Transverse colon (tissue), 4 donors: ENCODE measurements at regions not wholly inside any gene's neighbourhood (a gene's known extent, or its start where the extent isn't known, plus 50 kb on each side); places are given as distances from the start of the nearest gene placed in this dataset.

Source experiments
- CTCF ChIP-seq, 5 experiments: fragments of 200-600 bp in 3 of 5; fragments of 450-650 bp in 2 of 5; sonication (generic) in 3 of 5; IDR thresholded peaks; 1 replicate in 2 of 5; 2 replicates in 3 of 5; pipeline ENCODE4 v1.5.1; 2016 to 2017; ENCODE audit warnings: antibody characterized with exemption in 5 of 5, inconsistent platforms in 3 of 5, mild to moderate bottlenecking in 2 of 5, moderate library complexity in 1 of 5
- POLR2A ChIP-seq: fragments of 450-650 bp; IDR thresholded peaks from one replicate; pipeline ENCODE4 v1.6.1; 2016; ENCODE audit warnings: antibody characterized with exemption, mild to moderate bottlenecking, moderate library complexity
- POLR2AphosphoS5 ChIP-seq, 3 donors: sonication (generic); formaldehyde crosslinking; IDR thresholded peaks; one replicate each; pipeline ENCODE4 v1.6.1; 2016; ENCODE audit warnings: antibody characterized with exemption in 3 of 3

GRCh38 chr1:117278531-117278930 is 67.8 kb upstream of the VTCN1 start:
- TF ChIP-seq CTCF (IDR thresholded peaks at IDR 0.05) (no peak), POLR2A (no peak), POLR2AphosphoS5 (IDR thresholded peaks at IDR 0.05) (no peak)
